ENCODE measurements at regions not wholly inside any gene's neighbourhood (a gene's known extent, or its start where the extent isn't known, plus 50 kb on each side); places are given as distances from the start of the nearest gene placed in this dataset.
"Not testable (repeated sequence)": the region's sequence is repeated elsewhere in the genome, so short reads cannot be mapped to it uniquely, and the experiment has no call there.

DNA sequence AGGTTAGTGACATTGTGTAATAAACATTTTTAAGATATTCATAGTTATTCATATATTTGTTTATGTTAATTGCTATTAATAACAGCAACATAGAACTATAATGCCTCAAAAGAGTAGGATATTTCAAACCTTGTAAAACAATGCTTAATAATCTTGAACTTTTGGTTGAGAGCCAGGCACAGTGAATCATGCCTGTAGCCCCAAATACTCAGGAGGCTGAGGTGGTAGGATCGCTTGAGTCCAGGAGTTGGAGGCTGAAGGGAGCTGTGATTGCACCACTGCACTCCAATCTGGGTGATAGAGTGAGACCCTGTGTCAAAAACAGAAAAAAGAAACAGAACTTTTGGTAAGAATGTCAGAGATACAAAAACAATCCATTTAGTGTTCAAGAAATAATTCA is 213.9 kb upstream of the SLITRK1 start:
- no peak for DNase-seq

DNA sequence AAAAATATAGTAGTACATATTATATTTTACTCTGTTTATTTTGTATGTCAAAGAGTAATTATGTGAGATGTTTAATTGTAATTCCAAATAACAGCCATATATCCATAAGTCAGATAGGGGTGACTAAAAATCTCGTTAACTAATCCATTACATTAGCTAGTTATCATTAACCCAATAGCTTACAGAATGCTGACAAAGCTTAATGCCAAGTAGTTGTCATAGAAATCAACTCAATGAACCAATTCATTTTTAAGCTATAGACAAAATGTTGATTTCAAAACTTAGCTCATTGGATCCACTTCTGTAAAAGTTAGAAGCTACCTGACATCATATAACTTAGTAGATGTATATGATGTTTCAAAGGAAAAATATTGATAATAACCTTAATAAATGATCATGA is 206.7 kb upstream of the SLITRK1 start:
- DNase-seq = no peak

DNA sequence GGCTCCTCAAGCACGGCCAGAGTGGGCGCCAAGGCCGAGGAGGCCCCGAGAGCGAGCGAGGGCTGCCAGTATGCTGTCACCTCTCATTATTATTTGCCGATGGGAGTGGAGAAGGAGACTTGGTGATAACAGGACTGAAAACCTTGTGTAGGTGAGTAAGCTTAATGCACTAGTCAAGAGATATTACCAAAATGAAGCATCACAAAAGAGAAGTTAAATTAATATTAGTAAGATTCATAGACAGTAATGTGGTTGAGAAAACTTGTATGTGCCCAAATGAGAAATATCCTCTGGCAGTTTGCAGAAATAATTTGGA is 204.5 kb upstream of the SLITRK1 start:
- no peak for DNase-seq

DNA sequence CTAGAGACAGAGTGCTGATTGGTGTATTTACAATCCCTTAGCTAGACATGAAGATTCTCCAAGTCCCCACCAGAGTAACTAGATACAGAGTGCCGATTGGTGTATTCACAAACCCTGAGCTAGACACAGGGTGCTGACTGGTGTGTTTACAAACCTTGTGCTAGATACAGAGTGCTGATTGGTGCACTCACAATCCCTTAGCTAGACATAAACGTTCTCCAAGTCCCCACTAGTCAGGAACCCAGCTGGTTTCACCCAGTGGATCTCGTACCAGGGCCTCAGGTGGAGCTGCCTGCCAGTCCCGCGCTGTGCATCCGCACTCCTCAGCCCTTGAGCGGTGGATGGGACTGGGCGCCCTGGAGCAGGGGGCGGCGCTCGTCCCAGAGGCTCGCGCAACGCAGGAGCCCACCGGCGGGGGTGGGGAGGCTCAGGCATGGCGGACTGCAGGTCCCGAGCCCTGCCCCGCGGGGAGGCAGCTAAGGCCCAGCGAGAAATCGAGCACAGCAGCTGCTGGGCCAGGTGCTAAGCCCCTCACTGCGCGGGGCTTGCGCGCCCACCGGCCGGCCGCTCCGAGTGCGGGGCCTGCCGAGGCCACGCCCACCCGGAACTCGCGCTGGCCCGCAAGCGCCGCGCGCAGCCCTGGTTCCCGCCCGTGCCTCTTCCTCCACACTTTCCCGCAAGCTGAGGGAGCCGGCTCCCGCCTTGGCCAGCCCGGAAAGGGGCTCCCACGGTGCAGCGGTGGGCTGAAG is 204.0 kb upstream of the SLITRK1 start:
- DNase-seq = not testable (repeated sequence)

DNA sequence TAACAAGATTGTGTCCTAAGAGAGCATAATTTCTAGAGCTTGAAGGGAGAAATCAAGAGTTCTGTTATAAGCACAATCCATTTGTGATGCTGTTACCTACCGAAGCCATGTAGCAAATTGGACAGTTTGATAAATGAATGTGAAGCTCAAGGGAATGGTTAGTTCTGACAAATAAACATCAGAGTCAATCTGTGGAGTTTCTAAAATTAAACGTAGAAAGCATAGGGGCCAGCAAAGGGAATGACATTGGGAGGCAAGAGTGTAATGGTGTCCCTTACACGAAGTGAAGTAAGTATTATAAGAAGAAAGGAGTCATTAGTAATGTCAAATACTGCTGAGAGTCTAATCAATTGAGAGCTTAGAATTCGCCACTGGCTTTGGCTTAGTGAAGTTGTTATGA is 200.2 kb upstream of the SLITRK1 start:
- no peak for DNase-seq

DNA sequence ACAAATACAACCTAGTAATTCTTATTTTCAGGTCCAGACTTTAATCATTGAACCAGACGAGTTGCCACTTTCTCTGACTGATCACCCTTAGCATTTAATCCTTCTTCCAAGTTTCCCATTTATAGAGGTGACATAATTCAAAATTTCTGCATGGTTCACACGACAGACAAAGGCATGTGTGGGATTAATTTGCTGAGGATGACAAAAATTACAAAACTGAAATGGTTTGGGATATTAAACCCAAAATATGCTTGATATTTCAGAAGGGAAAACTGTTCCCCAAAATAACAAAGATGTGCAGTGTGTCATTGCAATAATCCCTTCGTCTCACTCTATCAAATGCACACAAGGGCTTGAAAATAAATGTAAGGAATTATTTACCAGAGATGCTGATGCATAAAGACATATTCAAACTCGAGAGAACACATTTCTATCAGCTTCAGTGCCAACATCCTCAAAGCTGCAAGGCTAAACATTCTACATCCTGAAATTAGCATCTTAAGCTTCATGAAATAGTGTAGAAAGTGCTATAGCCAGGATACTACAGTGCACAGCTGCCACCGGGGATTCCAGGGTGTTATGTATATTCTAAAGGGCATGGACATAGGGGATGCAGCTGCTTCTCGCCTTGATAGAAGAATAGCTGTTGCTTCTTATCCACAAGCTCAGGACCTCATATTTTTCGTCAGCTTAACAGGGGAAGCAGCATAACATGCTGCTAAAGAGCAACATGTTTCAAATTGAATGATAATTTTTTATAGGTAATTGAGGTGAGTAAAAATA is 198.7 kb upstream of the SLITRK1 start:
- DNase-seq = no peak

DNA sequence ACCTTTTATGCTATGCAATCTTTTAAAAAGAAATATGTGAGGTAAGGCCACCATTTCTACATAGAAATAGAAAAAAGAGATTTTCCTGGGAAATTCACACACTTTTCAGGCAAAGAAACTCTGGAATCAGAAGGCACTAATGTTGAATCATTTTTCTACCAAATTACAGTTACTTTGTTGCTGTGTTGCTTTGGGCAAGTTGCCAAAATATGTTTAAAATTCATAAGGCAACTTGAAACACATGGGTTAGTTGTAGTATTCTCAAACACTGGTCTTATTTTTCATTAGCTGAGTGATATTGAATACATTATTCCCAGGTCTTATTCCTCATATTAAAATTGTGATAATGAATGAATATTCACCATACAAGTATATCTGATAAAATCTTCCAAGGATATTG is 195.0 kb upstream of the SLITRK1 start:
- DNase-seq = no peak

DNA sequence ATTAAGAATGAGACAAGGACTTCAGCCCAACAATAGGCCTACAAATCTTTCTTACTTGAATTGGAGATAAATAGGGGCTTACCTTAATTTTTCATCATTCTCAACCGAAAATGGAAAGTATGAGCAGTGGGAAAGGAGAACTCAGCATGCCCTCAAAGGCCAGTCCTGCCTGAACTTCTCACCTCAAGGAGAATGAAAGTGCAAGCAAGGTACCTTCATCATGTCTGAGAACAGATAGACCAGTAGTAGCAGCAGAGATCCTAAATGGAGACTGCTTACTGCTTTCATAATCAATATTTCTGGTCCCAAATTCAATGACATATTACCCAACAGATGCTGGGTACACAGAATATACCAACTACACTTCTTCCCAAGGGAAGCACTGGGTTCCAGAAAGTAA is 194.0 kb upstream of the SLITRK1 start:
- DNase-seq = no peak

DNA sequence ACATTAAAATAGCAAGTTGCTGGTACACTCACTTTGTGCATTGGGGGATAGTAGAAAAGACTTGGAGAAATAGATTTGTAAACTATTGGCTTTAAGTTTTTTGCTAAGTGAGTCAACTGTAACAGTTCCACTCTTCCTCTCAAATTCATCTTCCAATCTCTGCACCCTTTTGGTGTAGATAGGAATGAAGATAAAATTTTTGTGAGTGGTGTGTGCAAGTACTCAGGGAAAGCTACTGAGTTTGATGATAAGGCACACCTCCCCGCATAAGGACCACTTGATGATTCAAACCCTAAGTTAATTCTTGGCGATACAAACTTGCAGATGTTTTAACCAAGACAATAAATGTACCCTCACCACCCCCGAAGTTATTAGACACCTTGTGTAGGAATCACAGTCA is 168.3 kb upstream of the SLITRK1 start:
- DNase-seq = no peak

DNA sequence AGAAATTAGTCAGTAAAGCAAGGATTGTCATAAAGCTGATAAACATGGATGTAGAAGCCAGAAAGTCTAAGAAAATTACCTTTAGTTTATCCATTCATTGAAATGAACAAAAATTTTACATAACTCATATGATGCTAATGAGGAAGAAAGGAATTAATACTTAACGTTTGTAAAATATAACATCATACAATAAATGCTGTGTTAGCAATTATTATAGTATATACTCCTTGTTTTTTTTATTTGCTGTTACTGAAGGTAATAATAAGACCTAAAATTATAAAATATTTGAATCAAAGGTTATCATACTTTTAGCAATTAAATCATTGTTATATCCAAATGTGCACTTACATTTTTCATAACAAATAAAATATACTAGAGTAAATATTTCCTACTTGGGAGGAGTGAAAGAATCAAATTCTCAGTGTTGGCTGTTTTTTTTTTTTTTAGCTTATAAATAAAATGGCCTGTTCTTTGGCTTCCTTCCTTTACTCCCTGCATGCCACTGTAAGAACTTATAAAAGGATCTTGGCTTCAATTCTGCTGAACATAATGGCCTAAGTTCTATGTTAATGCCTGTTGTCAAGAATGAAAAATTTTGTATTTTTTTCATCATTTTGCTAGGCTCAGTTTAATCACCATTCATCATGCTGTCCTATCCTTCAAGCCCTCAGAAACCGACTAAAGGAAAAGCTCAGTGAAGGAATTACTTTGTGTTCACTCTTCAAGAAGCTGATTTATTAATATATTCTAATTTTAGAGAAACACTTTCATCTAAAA is 167.4 kb upstream of the SLITRK1 start:
- no peak for DNase-seq

DNA sequence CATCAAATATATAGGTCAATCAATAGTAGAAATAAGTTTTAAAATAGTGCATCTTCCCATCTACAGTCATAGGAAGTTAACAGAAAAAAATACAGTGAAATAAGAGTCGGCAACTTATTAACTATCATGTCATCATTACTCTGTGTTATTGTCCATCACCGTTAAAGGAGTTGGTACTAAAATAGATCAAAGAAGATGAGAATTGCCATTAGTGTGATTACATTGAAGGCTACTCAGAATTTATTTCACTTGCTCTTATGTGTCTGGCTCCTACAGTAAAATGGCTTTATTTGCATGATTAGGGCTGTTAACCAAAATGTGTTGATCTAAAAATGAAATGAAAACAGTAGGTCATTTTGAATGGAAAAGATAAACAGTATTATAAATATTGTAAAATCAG is 162.5 kb upstream of the SLITRK1 start:
- no peak for DNase-seq

DNA sequence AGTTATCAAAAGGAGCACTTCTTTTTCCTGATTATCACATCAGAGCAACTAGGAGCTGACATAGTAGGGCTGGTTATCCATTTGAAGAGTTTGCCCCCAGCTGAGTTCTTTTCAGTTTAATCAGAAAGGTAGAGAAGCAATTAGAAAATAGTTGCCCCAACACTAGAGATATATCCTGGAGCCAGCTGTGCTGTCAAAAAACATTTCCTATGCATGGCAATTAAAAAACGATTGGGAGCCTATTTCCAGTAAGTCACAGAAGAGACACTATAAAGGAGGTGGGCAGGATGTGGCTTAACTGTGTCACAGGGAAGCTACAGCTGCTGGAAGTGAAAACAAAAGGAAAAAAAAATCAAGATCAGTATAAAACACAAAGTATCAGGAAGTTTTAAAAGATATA is 155.7 kb upstream of the SLITRK1 start:
- DNase-seq = peak; percentile 50

DNA sequence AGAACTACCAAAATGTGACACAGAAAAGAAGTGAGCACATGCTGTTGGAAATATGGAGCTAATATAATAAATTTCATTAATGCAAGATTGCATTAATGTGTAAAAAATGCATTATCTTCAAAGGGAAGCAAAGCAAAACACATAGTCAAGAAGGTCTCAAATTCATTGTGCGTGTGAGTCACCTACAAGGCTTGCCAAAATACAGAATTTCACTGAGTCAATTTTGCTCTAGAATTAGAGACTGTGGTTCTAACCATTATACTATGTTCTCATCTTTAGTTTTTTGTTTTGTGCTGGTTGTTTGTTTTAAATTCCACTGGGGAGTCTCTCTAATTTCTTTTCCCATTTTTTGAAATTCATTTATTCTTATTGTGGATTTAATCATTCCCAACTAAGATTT is 149.8 kb upstream of the SLITRK1 start:
- no peak for DNase-seq

DNA sequence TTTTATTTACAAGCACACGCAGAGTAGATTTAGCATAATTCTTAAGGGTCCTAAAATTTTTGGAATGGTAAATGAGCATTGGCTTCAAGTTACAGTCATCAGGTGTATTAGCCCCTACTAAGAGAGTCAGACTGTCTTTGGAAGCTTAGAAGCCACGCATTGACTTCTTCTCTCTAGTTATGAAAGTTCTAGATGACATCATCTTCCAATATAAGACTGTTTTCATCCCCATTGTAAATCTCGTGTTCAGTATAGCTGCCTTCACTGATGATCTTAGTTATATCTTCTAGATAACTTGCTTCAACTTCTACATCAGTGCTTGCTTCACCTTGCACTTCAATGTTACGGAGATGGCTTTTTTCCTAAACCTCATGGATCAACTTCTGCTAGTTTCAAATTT is 148.8 kb upstream of the SLITRK1 start:
- no peak for DNase-seq

DNA sequence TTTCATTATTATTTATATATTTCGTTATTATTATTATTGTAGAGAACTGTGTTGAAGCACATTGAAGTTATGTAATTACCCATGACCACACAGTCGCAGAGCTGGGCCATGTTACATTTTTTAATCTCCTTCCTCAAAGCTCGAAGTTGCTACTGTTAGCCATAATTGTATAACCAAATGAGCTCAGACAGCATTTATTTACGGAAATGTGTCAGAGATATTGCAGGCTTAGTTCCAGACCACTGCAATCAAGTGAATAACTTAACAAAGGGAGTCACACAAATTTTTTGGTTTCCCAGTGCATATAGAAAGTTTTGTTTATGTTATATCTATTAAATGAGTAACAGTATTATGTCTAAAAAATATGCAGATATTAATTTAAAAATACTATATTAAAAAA is 147.1 kb upstream of the SLITRK1 start:
- DNase-seq = no peak

DNA sequence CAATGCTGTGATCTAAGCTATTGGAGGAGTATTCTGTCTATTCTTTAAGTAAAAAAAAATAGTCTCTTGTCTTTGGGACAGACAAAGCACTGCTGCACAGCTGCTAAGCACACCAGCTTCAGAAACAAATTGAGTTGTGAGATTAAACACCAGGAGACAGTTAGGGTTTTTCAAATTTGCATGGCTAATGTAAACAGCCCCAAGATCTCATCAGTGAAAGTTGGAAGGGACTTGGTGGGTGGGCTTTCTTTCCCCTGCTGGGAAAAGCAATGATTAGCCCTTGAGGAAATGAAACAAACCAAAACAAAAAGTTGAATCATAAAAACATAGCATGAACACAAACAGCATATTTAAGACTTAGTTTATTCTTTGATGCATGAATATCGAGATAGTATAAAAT is 143.6 kb upstream of the SLITRK1 start:
- no peak for DNase-seq

DNA sequence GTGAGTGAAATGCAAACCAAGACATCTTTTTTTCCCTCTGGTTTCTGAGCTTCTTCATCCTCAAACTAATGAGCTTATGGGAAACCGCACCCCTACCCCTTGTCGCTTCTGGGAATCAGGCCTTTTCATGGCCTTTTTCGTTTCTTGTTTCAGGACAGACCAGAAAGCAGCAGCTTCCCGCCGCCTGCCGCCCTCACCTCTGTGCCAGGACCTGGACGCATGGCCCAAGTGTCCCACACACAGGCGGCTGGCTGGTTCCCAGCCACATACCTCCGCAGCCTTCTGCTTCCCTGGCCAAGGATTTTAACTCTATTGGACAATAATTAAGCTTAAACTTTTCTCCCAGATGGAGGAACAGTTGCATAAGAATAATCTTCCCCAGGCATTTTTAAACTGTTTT is 114.1 kb upstream of the SLITRK1 start:
- DNase-seq = no peak

DNA sequence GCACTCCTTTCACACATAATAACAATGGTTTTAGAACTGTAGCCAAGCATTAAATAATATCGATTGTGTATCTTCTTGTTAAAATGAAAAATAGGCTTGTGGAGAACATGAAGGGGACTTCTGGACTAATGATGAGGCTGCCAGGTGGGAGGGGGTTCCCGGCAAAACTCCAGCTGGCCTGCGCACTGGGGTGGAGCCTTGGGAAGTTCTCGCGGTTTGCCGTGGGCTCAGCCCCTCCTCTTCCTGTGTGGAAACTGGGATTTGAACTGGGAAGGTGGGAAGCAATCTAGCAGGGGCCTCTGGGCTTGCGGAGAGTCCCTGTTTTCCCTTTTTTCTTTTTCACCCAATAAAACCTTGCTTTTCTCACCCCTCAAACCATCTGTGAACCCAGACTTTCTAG is 113.7 kb upstream of the SLITRK1 start:
- DNase-seq = no peak

DNA sequence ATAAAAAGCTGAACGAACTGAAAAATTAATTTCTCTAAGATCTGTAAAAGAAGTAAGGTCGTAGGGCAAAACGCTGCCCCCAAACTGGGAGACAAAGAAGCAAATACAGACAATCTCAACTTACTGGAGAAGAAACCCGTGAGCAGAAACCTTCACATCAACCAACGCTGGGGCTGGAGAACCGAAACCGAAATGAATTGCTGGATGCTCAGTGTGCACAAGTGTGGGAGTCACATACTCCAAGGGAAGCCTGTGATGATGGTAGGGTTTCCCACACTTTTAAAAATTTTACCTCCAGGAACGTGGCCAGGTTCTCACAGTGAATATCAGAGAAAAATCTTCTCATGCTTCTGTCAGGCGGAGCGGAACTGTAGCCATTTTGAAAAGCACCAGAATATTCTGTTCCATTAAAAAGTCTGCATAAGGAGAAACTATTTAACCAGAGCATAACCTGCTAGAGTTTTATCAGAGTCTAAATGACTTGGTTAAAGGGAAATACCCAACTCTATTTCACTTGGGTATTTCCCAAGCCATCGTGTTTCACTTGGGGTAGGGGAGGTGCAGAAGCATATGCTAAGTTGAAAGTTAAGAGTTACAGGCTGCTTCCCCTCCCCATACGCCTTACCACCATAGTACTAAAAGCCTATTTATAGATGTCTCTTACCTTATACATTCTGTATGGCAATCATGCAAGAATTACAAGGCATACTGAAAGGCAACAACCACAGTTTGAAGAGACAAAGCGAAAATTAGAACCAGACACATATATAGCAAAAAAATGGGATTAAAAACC is 110.5 kb upstream of the SLITRK1 start:
- no peak for DNase-seq

DNA sequence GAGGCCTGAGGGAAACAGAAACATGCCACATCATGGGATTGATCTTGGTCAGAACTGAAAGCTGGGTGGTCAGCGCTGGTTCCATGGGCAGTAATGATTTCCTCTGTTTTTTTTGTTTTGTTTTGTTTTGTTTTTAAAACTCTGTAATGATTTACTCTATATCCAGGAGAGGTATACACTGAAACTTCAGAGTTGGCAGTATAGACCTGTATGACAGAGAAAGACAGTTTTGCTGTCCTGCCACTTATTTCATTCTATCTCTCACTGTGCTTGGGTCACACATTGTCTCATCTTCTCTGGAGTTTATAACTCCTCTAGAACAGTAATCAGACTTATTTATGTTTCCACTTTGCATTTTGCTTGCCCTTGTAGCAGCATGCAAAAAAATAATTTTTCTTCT is 105.1 kb upstream of the SLITRK1 start:
- DNase-seq = no peak

DNA sequence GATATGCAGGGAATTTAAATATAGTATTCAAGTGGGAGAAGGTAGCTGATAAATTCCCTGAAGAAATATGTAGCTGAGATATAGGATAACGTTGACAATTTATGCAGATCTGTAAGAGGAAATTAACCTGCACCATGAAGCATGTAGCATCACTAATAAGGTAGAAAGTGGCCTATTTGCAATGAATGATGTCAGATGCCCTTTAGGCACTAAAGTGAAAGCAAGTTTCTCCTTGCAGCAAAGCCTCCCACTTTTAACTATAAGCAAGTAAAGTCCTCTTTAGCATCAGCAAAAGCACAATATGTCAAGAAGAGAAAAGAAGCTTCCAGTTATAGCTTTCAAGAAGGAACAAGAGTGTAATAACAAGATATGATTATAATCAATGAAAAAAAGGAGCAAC is 102.5 kb upstream of the SLITRK1 start:
- no peak for DNase-seq

DNA sequence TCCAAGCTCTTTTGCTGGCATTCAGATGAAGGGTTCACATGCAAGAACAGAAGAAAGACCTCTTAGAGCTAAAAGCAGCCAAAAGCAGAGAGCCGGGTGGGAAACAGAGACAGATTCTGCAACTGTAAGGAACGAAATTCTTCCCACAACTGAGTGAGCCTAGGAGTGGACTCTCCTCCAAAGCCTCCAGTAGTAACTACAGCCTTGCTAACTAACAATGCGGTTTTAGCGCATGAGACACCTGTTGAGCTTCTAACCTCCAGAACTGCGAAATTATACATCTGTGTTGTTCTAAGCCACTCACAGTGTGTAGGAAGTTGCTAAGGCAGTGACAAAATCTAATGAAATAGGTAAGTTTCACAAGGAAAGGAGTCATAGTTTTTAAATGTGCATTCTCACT is 98.1 kb upstream of the SLITRK1 start:
- DNase-seq = no peak

DNA sequence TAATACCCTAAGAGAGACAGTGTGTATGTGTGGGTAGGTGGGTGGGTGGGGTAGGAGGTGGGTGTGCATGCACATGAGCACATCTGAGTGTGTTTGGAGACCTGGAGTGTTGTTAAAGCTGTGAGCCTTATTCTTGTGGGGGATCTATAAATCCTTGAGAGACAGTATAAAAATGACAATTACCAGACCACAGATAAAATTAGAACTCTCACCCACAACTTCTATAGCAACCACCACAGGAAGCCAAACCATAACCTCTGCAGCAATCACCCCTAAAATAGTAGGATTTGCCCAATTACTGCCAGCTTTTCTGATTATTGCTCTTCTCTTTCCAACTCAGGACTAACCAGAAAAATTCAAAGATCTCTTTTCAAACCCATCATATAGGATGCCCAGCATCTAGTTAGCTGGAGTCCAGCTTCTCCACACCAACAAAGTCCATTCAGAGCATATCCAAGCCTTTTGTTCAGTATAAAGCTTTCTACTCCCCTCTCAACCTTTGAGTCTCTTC is 93.4 kb upstream of the SLITRK1 start:
- no peak for DNase-seq
